PC-3 (cell line): ENCODE measurements at regions not wholly inside any gene's neighbourhood (a gene's known extent, or its start where the extent isn't known, plus 50 kb on each side); places are given as distances from the start of the nearest gene placed in this dataset.

Experiments used
- ATAC-seq: fragments of 200-7000 bp; cut with Tn5 transposase; 2 replicates; pipeline ENCODE4 v1.9.1; 2020; ENCODE audit warnings: mild to moderate bottlenecking, moderate library complexity
- BruUV-seq: library from RNA; stranded (reverse); fragments of 400-500 nt; replicated peaks from 2 replicates; lab custom pipeline; 2021; lab: Mats Ljungman, UMichigan
- CTCF ChIA-PET: fragments of 300-600 bp; sonication (Branson Sonifier 250); formaldehyde crosslinking; loops from one replicate; lab custom pipeline; 2022; ENCODE audit warnings: antibody characterized with exemption; lab: Charles Lee
- POLR2A ChIA-PET: fragments of 300-600 bp; sonication (Branson Sonifier 250); formaldehyde crosslinking; loops from one replicate; lab custom pipeline; 2022; ENCODE audit warnings: antibody characterized with exemption; ENCODE audit not compliant: unreplicated experiment; lab: Charles Lee
- DNase-seq: peaks from one replicate; pipeline ENCODE4 v3.0.0-alpha.2; 2015
- H2AFZ ChIP-seq: fragments of 300-600 bp; sonication (generic); 2 replicates; pipeline ENCODE4 v1.6.0; 2016; ENCODE audit warnings: antibody characterized with exemption, low read length
- H3F3A ChIP-seq: fragments of 300-600 bp; sonication (generic); one replicate; pipeline ENCODE4 v1.6.0; 2017; ENCODE audit warnings: antibody characterized with exemption, low read length, control low read depth, mild to moderate bottlenecking; ENCODE audit not compliant: unreplicated experiment
- H3K27ac ChIP-seq: fragments of 300-600 bp; sonication (generic); 2 replicates; pipeline ENCODE4 v1.5.1; 2016; ENCODE audit warnings: mild to moderate bottlenecking, low read length
- H3K27me3 ChIP-seq: fragments of 300-600 bp; sonication (generic); 2 replicates; pipeline ENCODE4 v1.6.1; 2016; ENCODE audit warnings: low read length, mixed read lengths
- H3K36me3 ChIP-seq: fragments of 300-600 bp; sonication (generic); 2 replicates; pipeline ENCODE4 v1.6.1; 2016; ENCODE audit warnings: low read depth, mixed run types, low read length, mixed read lengths
- H3K4me1 ChIP-seq: fragments of 300-600 bp; sonication (generic); 2 replicates; pipeline ENCODE4 v1.5.1; 2016; ENCODE audit warnings: low read length; ENCODE audit not compliant: insufficient read depth
- H3K4me2 ChIP-seq: fragments of 300-600 bp; sonication (generic); 2 replicates; pipeline ENCODE4 v1.6.0; 2016; ENCODE audit warnings: low read length
- H3K4me3 ChIP-seq: fragments of 300-600 bp; sonication (generic); 2 replicates; pipeline ENCODE4 v1.5.1; 2016; ENCODE audit warnings: mild to moderate bottlenecking, low read length, mixed read lengths
- H3K79me2 ChIP-seq: fragments of 300-600 bp; sonication (generic); 2 replicates; pipeline ENCODE4 v1.6.1; 2017; ENCODE audit warnings: low read length, mixed read lengths
- H3K9ac ChIP-seq: fragments of 300-600 bp; sonication (generic); 2 replicates; pipeline ENCODE4 v1.6.0; 2016; ENCODE audit warnings: mild to moderate bottlenecking, low read length
- H3K9me2 ChIP-seq: fragments of 300-600 bp; sonication (generic); replicated peaks from 2 replicates; pipeline ENCODE4 v1.6.1; 2016; ENCODE audit warnings: mixed run types, low read length, mixed read lengths
- H3K9me3 ChIP-seq: fragments of 300-600 bp; sonication (generic); 2 replicates; pipeline ENCODE4 v1.6.1; 2016; ENCODE audit warnings: low read length, mixed read lengths
- H4K20me1 ChIP-seq: fragments of 300-600 bp; sonication (generic); 2 replicates; pipeline ENCODE4 v1.6.1; 2016; ENCODE audit warnings: low read length, mixed read lengths
- EZH2 ChIP-seq: fragments of 300-600 bp; sonication (generic); IDR thresholded peaks from one replicate; pipeline ENCODE4 v1.6.1; 2017; ENCODE audit warnings: antibody characterized with exemption, mild to moderate bottlenecking, low read length; ENCODE audit not compliant: unreplicated experiment
- EZH2phosphoT487 ChIP-seq: fragments of 300-600 bp; sonication (generic); IDR thresholded peaks from 2 replicates; pipeline ENCODE4 v1.6.1; 2018; ENCODE audit warnings: mild to moderate bottlenecking, antibody characterized with exemption, low read length, borderline replicate concordance
- intact Hi-C: fragments of 100-400 bp; cut with micrococcal nuclease; formaldehyde crosslinking; loops from 2 replicates; pipeline ENCODE4 v1.9.0; 2023
- TF ChIP-seq, protein P1 (sequence below): fragments of 300-600 bp; sonication (generic); conservative IDR thresholded peaks from 2 replicates; pipeline ENCODE4 v1.5.1; 2017; ENCODE audit warnings: antibody characterized with exemption, low read depth, mild to moderate bottlenecking, low read length

GRCh38 chr7:128157906-128158305 lies 83.2 kb upstream of the LEP start:
- Histone ChIP-seq H3F3A (no peaks in the 10 kb centered on the region), H3K9me3 (no peaks in the 10 kb centered on the region), H3K4me2 (no peak overlapping the region), H3K9ac (no peak overlapping the region), H3K4me1 (no peaks in the 10 kb centered on the region), H3K36me3 (no peaks in the 10 kb centered on the region), H4K20me1 (no peaks in the 10 kb centered on the region), H3K27ac (no peak overlapping the region), H3K9me2 (no peaks in the 10 kb centered on the region), H3K79me2 (no peaks in the 10 kb centered on the region), H3K27me3 (peaks cover 5% of the 10 kb centered on the region; the same call in 1 of the 2 replicates), H3K4me3 (no peak overlapping the region), H2AFZ (no peak overlapping the region)
- ChIA-PET CTCF (no interaction called here), POLR2A (no interaction called here)
- no peak for DNase-seq
- BruUV-seq = no TSS peak
- TF ChIP-seq, protein P1, sequence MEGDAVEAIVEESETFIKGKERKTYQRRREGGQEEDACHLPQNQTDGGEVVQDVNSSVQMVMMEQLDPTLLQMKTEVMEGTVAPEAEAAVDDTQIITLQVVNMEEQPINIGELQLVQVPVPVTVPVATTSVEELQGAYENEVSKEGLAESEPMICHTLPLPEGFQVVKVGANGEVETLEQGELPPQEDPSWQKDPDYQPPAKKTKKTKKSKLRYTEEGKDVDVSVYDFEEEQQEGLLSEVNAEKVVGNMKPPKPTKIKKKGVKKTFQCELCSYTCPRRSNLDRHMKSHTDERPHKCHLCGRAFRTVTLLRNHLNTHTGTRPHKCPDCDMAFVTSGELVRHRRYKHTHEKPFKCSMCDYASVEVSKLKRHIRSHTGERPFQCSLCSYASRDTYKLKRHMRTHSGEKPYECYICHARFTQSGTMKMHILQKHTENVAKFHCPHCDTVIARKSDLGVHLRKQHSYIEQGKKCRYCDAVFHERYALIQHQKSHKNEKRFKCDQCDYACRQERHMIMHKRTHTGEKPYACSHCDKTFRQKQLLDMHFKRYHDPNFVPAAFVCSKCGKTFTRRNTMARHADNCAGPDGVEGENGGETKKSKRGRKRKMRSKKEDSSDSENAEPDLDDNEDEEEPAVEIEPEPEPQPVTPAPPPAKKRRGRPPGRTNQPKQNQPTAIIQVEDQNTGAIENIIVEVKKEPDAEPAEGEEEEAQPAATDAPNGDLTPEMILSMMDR = no peak
- no peak for TF ChIP-seq EZH2phosphoT487
- ATAC-seq = no peak
- intact Hi-C loops = no loop called here

DNA sequence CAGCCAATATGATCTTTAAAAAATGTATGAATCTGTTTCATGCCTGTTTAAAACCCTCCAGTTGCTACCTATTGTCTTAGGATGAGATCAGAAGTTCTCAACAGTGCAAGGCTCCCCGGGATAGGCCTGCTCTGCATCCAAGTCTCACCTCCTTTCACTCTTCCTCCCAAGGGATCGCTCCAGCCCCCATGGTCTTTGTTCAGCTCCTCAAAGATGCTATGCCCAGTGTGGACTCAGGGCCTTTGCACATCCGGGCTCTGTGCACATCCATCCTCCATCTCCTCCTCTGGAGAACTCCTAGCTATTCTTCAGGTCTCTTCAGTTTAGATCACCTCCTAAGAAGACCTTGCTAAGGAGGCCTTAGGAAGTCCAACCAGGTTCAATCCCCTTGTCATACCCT lies 82.7 kb upstream of the LEP start:
- intact Hi-C loops = no loop called here

DNA sequence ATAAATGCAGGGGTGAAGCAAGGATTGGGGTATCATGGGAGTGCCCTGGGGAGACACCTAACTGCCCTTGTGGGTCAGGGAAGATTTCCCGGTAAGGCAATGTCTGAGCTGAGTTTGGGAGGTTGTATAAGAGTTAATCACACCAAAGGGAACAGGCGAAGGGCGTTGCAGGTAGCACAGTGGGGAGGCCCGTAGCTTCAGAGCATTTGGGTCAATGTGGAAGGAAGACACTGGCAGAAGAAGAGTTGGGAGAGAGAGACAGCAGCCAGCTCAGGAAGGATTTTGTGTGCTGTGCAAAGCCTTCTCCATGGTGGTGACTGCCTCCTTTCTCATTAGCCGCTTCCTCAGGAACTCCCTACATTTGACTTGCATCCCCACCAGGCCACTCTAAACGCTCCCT lies 80.8 kb upstream of the LEP start:
- H2AFZ ChIP-seq = no peak overlapping the region
- no peaks in the 10 kb centered on the region for H3K36me3 ChIP-seq
- no peaks in the 10 kb centered on the region for H4K20me1 ChIP-seq
- DNase-seq = no peak
- peaks cover 21% of the 10 kb centered on the region for H3K4me1 ChIP-seq
- no peaks in the 10 kb centered on the region for H3K9me3 ChIP-seq
- H3F3A ChIP-seq = no peaks in the 10 kb centered on the region
- ChIA-PET CTCF (no interaction called here), POLR2A (no interaction called here)
- no peaks in the 10 kb centered on the region for H3K79me2 ChIP-seq
- H3K4me2 ChIP-seq = no peak overlapping the region
- no peaks in the 10 kb centered on the region for H3K9me2 ChIP-seq
- no peak for ATAC-seq
- BruUV-seq = no TSS peak
- H3K4me3 ChIP-seq = no peak overlapping the region
- intact Hi-C loops = no loop called here
- H3K27me3 ChIP-seq = peaks cover 5% of the 10 kb centered on the region; the same call in 1 of the 2 replicates
- TF ChIP-seq, protein P1 = no peak
- no peak for TF ChIP-seq EZH2phosphoT487
- no peak for TF ChIP-seq EZH2
- H3K9ac ChIP-seq = no peak overlapping the region
- no peak overlapping the region for H3K27ac ChIP-seq

More for the DNA sequence above, 82.7 kb upstream of the LEP start:
- ChIA-PET POLR2A (no interaction called here), CTCF (no interaction called here)
- Histone ChIP-seq H3K27me3 (peaks cover 5% of the 10 kb centered on the region; the same call in 1 of the 2 replicates), H3K9me3 (no peaks in the 10 kb centered on the region), H3K9ac (no peak overlapping the region), H3K9me2 (no peaks in the 10 kb centered on the region), H3K36me3 (no peaks in the 10 kb centered on the region), H3K27ac (no peak overlapping the region), H3K4me2 (no peak overlapping the region), H4K20me1 (no peaks in the 10 kb centered on the region), H2AFZ (no peak overlapping the region), H3K79me2 (no peaks in the 10 kb centered on the region), H3K4me3 (no peak overlapping the region), H3F3A (no peaks in the 10 kb centered on the region), H3K4me1 (peaks cover 2% of the 10 kb centered on the region)
- DNase-seq = no peak
- no peak for ATAC-seq
- no TSS peak for BruUV-seq
- TF ChIP-seq EZH2 = no peak
- no peak for TF ChIP-seq EZH2phosphoT487
- TF ChIP-seq, protein P1 = no peak
